Endodermal cell (in vitro differentiated cells): ENCODE measurements at regions not wholly inside any gene's neighbourhood (a gene's known extent, or its start where the extent isn't known, plus 50 kb on each side); places are given as distances from the start of the nearest gene placed in this dataset.
"Not testable (repeated sequence)": the region's sequence is repeated elsewhere in the genome, so short reads cannot be mapped to it uniquely, and the experiment has no call there.

Experiments used
- DNase-seq: peaks from one replicate; pipeline ENCODE4 v3.0.0-alpha.2; 2017
- H3K27ac ChIP-seq: 2 replicates; pipeline ENCODE4 v1.5.1; 2013; ENCODE audit warnings: mild to moderate bottlenecking, low read depth, low read length, moderate library complexity
- H3K27me3 ChIP-seq: 2 replicates; pipeline ENCODE4 v1.6.1; 2013; ENCODE audit warnings: mild to moderate bottlenecking, low read length, moderate library complexity; ENCODE audit not compliant: insufficient read depth, control insufficient read depth, poor library complexity, severe bottlenecking
- H3K36me3 ChIP-seq: 2 replicates; pipeline ENCODE4 v1.7.0; 2013; ENCODE audit warnings: mild to moderate bottlenecking, low read length, moderate library complexity; ENCODE audit not compliant: control insufficient read depth, insufficient read depth
- H3K4me1 ChIP-seq: one replicate; pipeline ENCODE4 v1.7.0; 2013; ENCODE audit warnings: low read length; ENCODE audit not compliant: control insufficient read depth, insufficient read depth
- H3K4me3 ChIP-seq: 2 replicates; pipeline ENCODE4 v1.5.1; 2013; ENCODE audit warnings: mild to moderate bottlenecking, low read length, moderate library complexity
- H3K9ac ChIP-seq: 2 replicates; pipeline ENCODE4 v1.6.1; 2013; ENCODE audit warnings: mild to moderate bottlenecking, low read length, moderate library complexity; ENCODE audit not compliant: poor library complexity, severe bottlenecking; ENCODE audit errors: extremely low read depth
- H3K9me3 ChIP-seq: 2 replicates; pipeline ENCODE4 v1.6.1; 2013; ENCODE audit warnings: mild to moderate bottlenecking, low read length, moderate library complexity; ENCODE audit not compliant: control insufficient read depth
- H3K27ac Mint-ChIP-seq: 2 replicates; pipeline ENCODE4 v1.8.0; 2020; ENCODE audit warnings: mixed read lengths
- H3K27me3 Mint-ChIP-seq: 2 replicates; pipeline ENCODE4 v1.8.0; 2021; ENCODE audit warnings: mild to moderate bottlenecking, mixed read lengths; ENCODE audit not compliant: insufficient read depth
- H3K36me3 Mint-ChIP-seq: 2 replicates; pipeline ENCODE4 v1.8.0; 2020; ENCODE audit warnings: low read depth, mixed read lengths
- H3K4me1 Mint-ChIP-seq: 2 replicates; pipeline ENCODE4 v1.8.0; 2020; ENCODE audit warnings: mixed read lengths
- H3K4me3 Mint-ChIP-seq: 2 replicates; pipeline ENCODE4 v1.8.0; 2020; ENCODE audit warnings: mild to moderate bottlenecking, moderate library complexity, mixed read lengths
- H3K9me3 Mint-ChIP-seq: 2 replicates; pipeline ENCODE4 v1.8.0; 2020; ENCODE audit warnings: mild to moderate bottlenecking, mixed read lengths
- WGBS, 2 experiments: methylation state at CpG; one replicate each; pipeline versions ENCODE4 v1.1.5 to v1.1.7; 2013; ENCODE audit warnings: missing lambda C conversion rate in 2 of 2, mixed read lengths in 1 of 2; ENCODE audit not compliant: insufficient coverage in 1 of 2, insufficient read length in 1 of 2; 5-methylcytosine and 5-hydroxymethylcytosine counted together

DNA sequence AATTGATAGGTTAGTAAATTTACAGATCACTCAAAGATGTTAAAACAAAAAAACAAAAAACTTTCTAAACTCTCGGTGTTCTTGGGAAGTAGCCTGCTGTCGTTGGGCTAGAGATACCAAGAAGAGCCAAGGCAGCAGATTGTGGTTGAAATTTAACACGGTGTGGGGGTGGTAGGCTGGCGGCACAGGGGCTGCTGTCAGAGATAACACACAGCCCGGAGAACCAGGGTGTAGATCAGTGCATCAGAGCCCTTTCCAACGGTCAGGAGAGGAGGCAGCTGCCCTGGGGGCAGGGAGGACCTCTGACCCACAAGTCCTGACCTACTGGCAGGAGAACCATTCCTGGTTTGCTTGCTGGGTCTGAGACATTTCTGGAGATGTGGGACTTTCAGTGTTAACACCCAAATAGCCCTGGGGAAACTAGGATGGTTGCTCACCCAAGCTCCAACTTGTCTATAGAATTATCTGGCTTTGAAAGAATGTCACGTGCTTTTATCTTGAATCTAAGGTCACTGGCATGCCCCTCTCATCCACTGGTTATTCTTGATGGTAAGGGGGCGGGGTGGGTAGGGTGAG lies 205.2 kb upstream of the PLGLB2 start:
- H3K4me1 Mint-ChIP-seq, H3K9me3 Mint-ChIP-seq, H3K27me3 ChIP-seq, DNase-seq, H3K27ac Mint-ChIP-seq, H3K36me3 Mint-ChIP-seq, H3K4me1 ChIP-seq, H3K4me3 Mint-ChIP-seq, H3K9me3 ChIP-seq, H3K4me3 ChIP-seq, H3K36me3 ChIP-seq, H3K27ac ChIP-seq, H3K27me3 Mint-ChIP-seq, H3K9ac ChIP-seq: not testable (repeated sequence)
- 82% methylated on average over 3 of the region's 8 CpGs; no CpG with 5 or more reads in 1 of the 2 experiments for whole genome bisulfite sequencing, 2 experiments

DNA sequence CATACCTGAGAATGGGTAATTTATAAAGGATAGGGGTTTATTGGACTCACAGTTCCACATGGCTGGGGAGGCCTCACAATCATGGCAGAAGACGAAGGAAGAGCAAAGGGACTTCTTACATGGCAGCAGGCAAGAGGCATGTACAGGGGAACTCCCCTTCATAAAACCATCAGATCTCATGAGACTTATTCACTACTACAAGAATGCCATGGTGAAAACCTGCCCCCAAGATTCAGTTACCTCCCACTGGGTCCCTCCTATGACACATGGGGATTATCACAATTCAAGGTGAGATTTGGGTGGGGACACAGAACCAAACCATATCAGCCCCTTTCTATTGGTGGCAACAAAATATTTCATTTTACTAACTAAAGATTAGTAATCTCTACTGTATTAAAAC lies 204.1 kb upstream of the PLGLB2 start:
- H3K9ac ChIP-seq, H3K36me3 ChIP-seq, H3K4me1 Mint-ChIP-seq, H3K27me3 Mint-ChIP-seq, H3K27ac ChIP-seq, H3K4me1 ChIP-seq, H3K4me3 Mint-ChIP-seq, H3K27me3 ChIP-seq, H3K4me3 ChIP-seq, H3K27ac Mint-ChIP-seq, H3K36me3 Mint-ChIP-seq, H3K9me3 ChIP-seq, DNase-seq, H3K9me3 Mint-ChIP-seq: not testable (repeated sequence)
- WGBS, 2 experiments, result no CpG with 5 or more reads among the region's 1 CpG

DNA sequence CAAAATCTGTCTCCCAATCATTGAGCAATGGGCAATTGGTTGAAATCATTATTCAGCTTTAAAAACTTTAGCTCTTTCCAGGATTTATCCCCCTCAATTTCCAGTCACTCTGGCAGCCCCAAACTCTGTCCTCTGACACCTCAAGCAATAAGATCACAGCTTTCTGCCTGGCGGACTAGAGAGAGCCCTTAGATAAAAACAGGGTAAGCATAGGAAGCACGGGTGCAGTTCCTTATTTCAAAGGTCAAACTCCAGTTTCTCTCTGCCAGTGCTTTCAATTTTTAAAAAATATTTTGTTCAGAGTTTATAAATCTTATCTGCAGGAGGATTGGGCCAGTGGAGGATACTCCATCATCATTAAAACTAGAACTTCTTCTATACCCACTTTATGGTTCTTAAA lies 200.8 kb upstream of the PLGLB2 start:
- H3K4me1 Mint-ChIP-seq, H3K27me3 Mint-ChIP-seq: not testable (repeated sequence)
- 84% methylated on average over 2 of the region's 2 CpGs; no CpG with 5 or more reads in 1 of the 2 experiments for WGBS, 2 experiments

GRCh38 chr2:87547966-87548365 lies 199.9 kb upstream of the PLGLB2 start:
- H3K4me1 Mint-ChIP-seq, H3K4me3 ChIP-seq, DNase-seq, H3K4me1 ChIP-seq, H3K36me3 ChIP-seq, H3K36me3 Mint-ChIP-seq, H3K4me3 Mint-ChIP-seq, H3K27me3 ChIP-seq, H3K9ac ChIP-seq, H3K27me3 Mint-ChIP-seq, H3K27ac Mint-ChIP-seq, H3K9me3 Mint-ChIP-seq, H3K9me3 ChIP-seq, H3K27ac ChIP-seq: not testable (repeated sequence)

More for the DNA sequence above, 200.8 kb upstream of the PLGLB2 start:
- not testable (repeated sequence) for H3K36me3 Mint-ChIP-seq, H3K27me3 ChIP-seq, H3K4me3 ChIP-seq, H3K9me3 Mint-ChIP-seq, H3K9me3 ChIP-seq, H3K27ac ChIP-seq, H3K36me3 ChIP-seq, H3K4me3 Mint-ChIP-seq, H3K27ac Mint-ChIP-seq, DNase-seq, H3K9ac ChIP-seq, H3K4me1 ChIP-seq

GRCh38 chr2:87548681-87549536 lies 199.0 kb upstream of the PLGLB2 start:
- H3K4me3 Mint-ChIP-seq, H3K36me3 ChIP-seq, H3K9ac ChIP-seq, H3K27ac ChIP-seq, H3K27me3 ChIP-seq, H3K36me3 Mint-ChIP-seq, H3K4me3 ChIP-seq, DNase-seq, H3K4me1 ChIP-seq, H3K4me1 Mint-ChIP-seq, H3K9me3 ChIP-seq, H3K27ac Mint-ChIP-seq, H3K9me3 Mint-ChIP-seq, H3K27me3 Mint-ChIP-seq: not testable (repeated sequence)
- 91% methylated on average over 1 of the region's 7 CpGs; no CpG with 5 or more reads in 1 of the 2 experiments for WGBS, 2 experiments

DNA sequence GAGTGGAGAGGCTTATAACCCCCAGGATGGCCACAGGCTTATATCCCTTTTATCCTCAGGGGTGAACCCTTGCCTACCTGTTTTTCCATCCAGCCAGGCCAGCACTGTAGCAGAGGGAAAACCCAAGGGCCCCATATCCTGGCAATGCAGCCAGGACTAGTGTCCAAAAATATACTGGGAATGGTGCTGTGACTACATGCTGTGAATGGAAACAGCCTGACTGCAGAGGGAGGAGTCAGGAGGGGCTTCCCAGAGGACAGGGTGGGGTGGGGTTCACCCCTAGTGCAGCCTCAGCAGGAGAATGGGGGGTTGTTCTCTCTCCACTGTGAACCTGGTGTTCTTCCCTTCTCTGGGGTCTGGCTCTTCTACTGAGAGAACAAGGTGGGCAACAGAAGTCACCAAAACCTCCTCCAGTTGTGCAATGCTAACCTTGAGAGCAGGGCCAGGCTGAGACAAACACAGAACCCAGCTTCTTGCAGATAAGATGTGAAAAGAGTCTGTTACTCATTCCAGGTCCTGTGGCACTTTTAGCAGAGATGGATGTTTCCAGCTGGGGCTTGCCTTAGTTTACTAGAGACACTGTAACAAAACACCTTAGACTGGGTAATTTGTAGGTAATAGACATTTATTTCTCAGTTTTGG lies 198.2 kb upstream of the PLGLB2 start:
- H3K36me3 ChIP-seq, H3K27me3 Mint-ChIP-seq, H3K27ac ChIP-seq, H3K9me3 ChIP-seq, H3K4me3 Mint-ChIP-seq, H3K4me1 Mint-ChIP-seq, H3K27me3 ChIP-seq, H3K4me3 ChIP-seq, H3K36me3 Mint-ChIP-seq, H3K9me3 Mint-ChIP-seq, H3K27ac Mint-ChIP-seq, H3K4me1 ChIP-seq, H3K9ac ChIP-seq: not testable (repeated sequence)
- DNase-seq, result peak; percentile 13

DNA sequence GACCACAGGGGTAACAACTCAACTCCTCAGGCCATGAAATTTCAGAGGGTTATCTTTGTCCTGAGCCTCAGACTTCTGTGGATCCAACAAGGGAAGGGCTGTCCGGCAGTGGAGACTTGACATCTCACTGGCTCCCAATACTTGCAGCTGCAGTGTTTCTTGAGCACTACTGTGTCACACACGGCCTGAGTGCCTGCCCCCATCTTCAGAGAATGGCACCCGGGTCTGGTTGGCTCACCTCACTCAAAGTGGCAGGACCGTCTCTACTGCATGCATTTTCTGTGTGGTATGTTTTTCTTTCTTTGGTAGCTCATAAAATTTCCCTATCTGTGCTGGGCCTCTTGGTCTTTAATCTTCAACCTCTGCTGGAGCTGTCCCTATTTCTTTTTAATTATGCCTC lies 193.2 kb upstream of the PLGLB2 start:
- not testable (repeated sequence) for H3K4me3 Mint-ChIP-seq, H3K27ac ChIP-seq, H3K4me1 ChIP-seq, H3K27ac Mint-ChIP-seq, H3K9me3 Mint-ChIP-seq, H3K36me3 Mint-ChIP-seq, H3K9ac ChIP-seq, H3K27me3 Mint-ChIP-seq, H3K4me1 Mint-ChIP-seq, H3K4me3 ChIP-seq, DNase-seq, H3K36me3 ChIP-seq, H3K27me3 ChIP-seq, H3K9me3 ChIP-seq
- WGBS, 2 experiments, result no CpG with 5 or more reads among the region's 4 CpGs
